HEK293 (cell line): ENCODE measurements at regions not wholly inside any gene's neighbourhood (a gene's known extent, or its start where the extent isn't known, plus 50 kb on each side); places are given as distances from the start of the nearest gene placed in this dataset.

ENCODE experiments used
- CTCF ChIA-PET: fragments of 350-600 bp; formaldehyde crosslinking; extraction: SDS; loops from one replicate; lab custom pipeline; 2021; ENCODE audit warnings: antibody characterized with exemption; lab: Yijun Ruan, JAX
- POLR2A ChIA-PET: fragments of 300-600 bp; formaldehyde crosslinking; extraction: SDS; loops from one replicate; lab custom pipeline; 2020; ENCODE audit warnings: antibody characterized with exemption, inconsistent platforms; lab: Yijun Ruan, JAX
- H3K27ac ChIP-seq: fragments of 200-500 bp; sonication (Bioruptor generic); 2 replicates; pipeline ENCODE4 v1.5.1; 2014; ENCODE audit warnings: low read depth, low read length, control low read depth, inconsistent platforms; ENCODE audit errors: extremely low read depth
- H3K36me3 ChIP-seq, 2 experiments: fragments of 200-500 bp in 1 of 2; sonication (Bioruptor generic) in 1 of 2; 1 replicate in 1 of 2; 2 replicates in 1 of 2; pipeline ENCODE4 v1.5.1; 2014 to 2017; ENCODE audit warnings: inconsistent platforms in 2 of 2, low read length in 2 of 2; ENCODE audit not compliant: control insufficient read depth in 2 of 2, insufficient read depth in 1 of 2
- H3K4me1 ChIP-seq: fragments of 200-500 bp; sonication (Bioruptor generic); 2 replicates; pipeline ENCODE4 v1.5.1; 2014; ENCODE audit warnings: mild to moderate bottlenecking, low read length, inconsistent platforms; ENCODE audit not compliant: control insufficient read depth, insufficient read depth
- H3K4me3 ChIP-seq: 2 replicates; pipeline ENCODE4 v1.5.1; 2011; ENCODE audit warnings: low read depth, mild to moderate bottlenecking, control low read depth, low read length, moderate library complexity
- H3K9me3 ChIP-seq: fragments of 200-500 bp; sonication (Bioruptor generic); 2 replicates; pipeline ENCODE4 v1.5.1; 2014; ENCODE audit warnings: low read depth, low read length, inconsistent platforms; ENCODE audit not compliant: control insufficient read depth, insufficient read depth
- GLIS1 ChIP-seq: fragments of 450-650 bp; formaldehyde crosslinking; IDR thresholded peaks from 2 replicates; pipeline ENCODE4 v1.5.1; 2016; ENCODE audit warnings: missing biosample characterization, missing genetic modification characterization
- GLIS2 ChIP-seq: fragments of 450-650 bp; formaldehyde crosslinking; IDR thresholded peaks from 2 replicates; pipeline ENCODE4 v1.5.1; 2016; ENCODE audit warnings: missing biosample characterization, missing genetic modification characterization
- HOXC10 ChIP-seq: sonication (generic); formaldehyde crosslinking; IDR thresholded peaks from 2 replicates; pipeline ENCODE4 v1.8.1; 2023; ENCODE audit warnings: mild to moderate bottlenecking, missing genetic modification reagents
- KLF17 ChIP-seq: fragments of 450-650 bp; formaldehyde crosslinking; IDR thresholded peaks from 2 replicates; pipeline ENCODE4 v1.5.1; 2016; ENCODE audit warnings: missing biosample characterization, missing genetic modification characterization
- MZF1 ChIP-seq: fragments of 450-650 bp; formaldehyde crosslinking; IDR thresholded peaks from 2 replicates; pipeline ENCODE4 v1.5.1; 2017; ENCODE audit warnings: missing biosample characterization, missing genetic modification characterization, borderline replicate concordance
- PRDM4 ChIP-seq: fragments of 450-650 bp; formaldehyde crosslinking; IDR thresholded peaks from 2 replicates; pipeline ENCODE4 v1.5.1; 2017; ENCODE audit warnings: missing biosample characterization, missing genetic modification characterization
- RBAK ChIP-seq: fragments of 450-650 bp; formaldehyde crosslinking; IDR thresholded peaks from 2 replicates; pipeline ENCODE4 v1.5.1; 2016; ENCODE audit warnings: missing biosample characterization, missing genetic modification characterization
- SALL2 ChIP-seq: fragments of 450-650 bp; formaldehyde crosslinking; IDR thresholded peaks from 2 replicates; pipeline ENCODE4 v1.5.0; 2017; ENCODE audit warnings: missing biosample characterization, mild to moderate bottlenecking, missing genetic modification characterization, borderline replicate concordance
- SCRT1 ChIP-seq: fragments of 450-650 bp; formaldehyde crosslinking; IDR thresholded peaks from 2 replicates; pipeline ENCODE4 v1.5.1; 2016; ENCODE audit warnings: missing biosample characterization, missing genetic modification characterization, borderline replicate concordance
- SP3 ChIP-seq: fragments of 450-650 bp; formaldehyde crosslinking; IDR thresholded peaks from 2 replicates; pipeline ENCODE4 v1.5.1; 2016; ENCODE audit warnings: missing biosample characterization, missing genetic modification characterization
- WT1 ChIP-seq: fragments of 450-650 bp; formaldehyde crosslinking; IDR thresholded peaks from 2 replicates; pipeline ENCODE4 v1.5.1; 2016; ENCODE audit warnings: missing biosample characterization, missing genetic modification characterization
- ZBTB8A ChIP-seq: fragments of 450-650 bp; formaldehyde crosslinking; IDR thresholded peaks from 2 replicates; pipeline ENCODE4 v1.5.1; 2016; ENCODE audit warnings: missing biosample characterization, missing genetic modification characterization
- ZFP37 ChIP-seq: fragments of 450-650 bp; formaldehyde crosslinking; IDR thresholded peaks from 2 replicates; pipeline ENCODE4 v1.5.1; 2016; ENCODE audit warnings: missing biosample characterization, missing genetic modification characterization
- ZNF146 ChIP-seq: fragments of 450-650 bp; formaldehyde crosslinking; IDR thresholded peaks from 2 replicates; pipeline ENCODE4 v1.5.1; 2016; ENCODE audit warnings: missing biosample characterization, missing genetic modification characterization
- ZNF2 ChIP-seq: fragments of 450-650 bp; formaldehyde crosslinking; IDR thresholded peaks from 2 replicates; pipeline ENCODE4 v1.5.1; 2016; ENCODE audit warnings: missing biosample characterization, missing genetic modification characterization
- ZNF223 ChIP-seq: fragments of 450-650 bp; formaldehyde crosslinking; IDR thresholded peaks from 2 replicates; pipeline ENCODE4 v1.5.1; 2016; ENCODE audit warnings: missing biosample characterization, missing genetic modification characterization
- ZNF24 ChIP-seq: fragments of 450-650 bp; formaldehyde crosslinking; IDR thresholded peaks from 2 replicates; pipeline ENCODE4 v1.5.1; 2016; ENCODE audit warnings: missing biosample characterization, missing genetic modification characterization
- ZNF580 ChIP-seq: fragments of 450-650 bp; formaldehyde crosslinking; IDR thresholded peaks from 2 replicates; pipeline ENCODE4 v1.5.1; 2016; ENCODE audit warnings: missing biosample characterization, missing genetic modification characterization
- ZNF664 ChIP-seq: fragments of 450-650 bp; formaldehyde crosslinking; IDR thresholded peaks from 2 replicates; pipeline ENCODE4 v1.5.1; 2016; ENCODE audit warnings: missing biosample characterization, missing genetic modification characterization
- ZNF677 ChIP-seq: fragments of 450-650 bp; IDR thresholded peaks from 2 replicates; pipeline ENCODE4 v1.5.0; 2018; ENCODE audit warnings: missing biosample characterization, mild to moderate bottlenecking, missing genetic modification characterization, moderate library complexity
- ZNF76 ChIP-seq: fragments of 450-650 bp; formaldehyde crosslinking; IDR thresholded peaks from 2 replicates; pipeline ENCODE4; 2016; ENCODE audit warnings: low read depth, missing biosample characterization, missing genetic modification characterization, borderline replicate concordance
- ZNF792 ChIP-seq: fragments of 450-650 bp; formaldehyde crosslinking; IDR thresholded peaks from 2 replicates; pipeline ENCODE4 v1.5.1; 2016; ENCODE audit warnings: missing biosample characterization, missing genetic modification characterization
- ZNF830 ChIP-seq: fragments of 450-650 bp; IDR thresholded peaks from 2 replicates; pipeline ENCODE4 v1.5.0; 2018; ENCODE audit warnings: missing biosample characterization, missing genetic modification characterization, low read depth, mild to moderate bottlenecking, moderate library complexity
- TF ChIP-seq, protein P1 (sequence below): fragments of 450-650 bp; formaldehyde crosslinking; optimal IDR thresholded peaks from 2 replicates; pipeline ENCODE3; 2016; ENCODE audit warnings: missing biosample characterization, mild to moderate bottlenecking, missing genetic modification characterization

GRCh38 chr1:55886856-55887712 lies 671.9 kb upstream of the USP24 start:
- TF ChIP-seq ZFP37 (tag by site-specific recombination) (no peak), ZNF2 (tag by site-specific recombination) (no peak), GLIS1 (no peak), ZNF792 (tag by site-specific recombination) (no peak), MZF1 (no peak), ZNF76 (tag by site-specific recombination) (no peak), GLIS2 (no peak), ZBTB8A (no peak), ZNF146 (tag by site-specific recombination) (no peak), WT1 (tag by site-specific recombination) (no peak), HOXC10 (CRISPR knock-in tag) (no peak), PRDM4 (no peak), KLF17 (tag by site-specific recombination) (no peak), ZNF223 (tag by site-specific recombination) (no peak), ZNF664 (tag by site-specific recombination) (no peak), ZNF830 (no peak), RBAK (tag by site-specific recombination) (no peak), SCRT1 (tag by site-specific recombination) (no peak), SALL2 (tag by site-specific recombination) (no peak), ZNF677 (tag by site-specific recombination) (no peak)
- H3K4me3 ChIP-seq = no peak overlapping the region
- H3K9me3 ChIP-seq = no peaks in the 10 kb centered on the region
- no peak overlapping the region for H3K27ac ChIP-seq
- H3K36me3 ChIP-seq = no peaks in the 10 kb centered on the region
- POLR2A ChIA-PET = interaction anchor here (1.4 kb wide), 1 partner anchor 9 kb away, joined by 3 read pairs; no protein-coding TSS in a partner anchor
- no peaks in the 10 kb centered on the region for H3K4me1 ChIP-seq
- CTCF ChIA-PET = interaction anchor here (0.6 to 1.1 kb wide), 4 partner anchors 377 to 697 kb away, joined by 3 to 5 read pairs (median 4); partner anchors contain the start of gene PLPP3

DNA sequence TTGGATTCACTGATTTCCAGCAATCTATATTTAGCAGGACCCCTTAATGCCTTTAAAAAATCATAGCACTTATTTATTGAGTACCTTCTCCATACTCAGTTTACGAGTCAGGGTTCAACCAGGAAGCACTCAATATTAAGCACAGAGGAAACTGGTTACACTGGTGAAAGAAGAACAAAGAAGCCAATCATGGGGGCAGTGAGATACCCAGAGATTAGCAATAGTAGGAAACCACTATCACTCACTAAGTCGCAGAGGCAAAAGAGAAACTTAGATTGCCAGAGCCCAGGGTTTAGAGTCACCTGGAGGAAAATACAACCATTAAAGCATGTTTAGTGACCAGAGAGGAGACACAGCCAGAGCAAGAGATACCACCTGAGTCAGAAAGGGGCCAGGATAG lies 670.5 kb upstream of the USP24 start:
- ChIA-PET POLR2A (interaction anchor here (1.4 kb wide), 1 partner anchor 8 kb away, joined by 3 read pairs; no protein-coding TSS in a partner anchor), CTCF (no interaction called here)

More for the DNA sequence above, 670.5 kb upstream of the USP24 start:
- Histone ChIP-seq H3K36me3 (no peaks in the 10 kb centered on the region), H3K27ac (no peak overlapping the region), H3K4me3 (no peak overlapping the region), H3K9me3 (no peaks in the 10 kb centered on the region), H3K4me1 (no peaks in the 10 kb centered on the region)
- TF ChIP-seq ZNF24 (tag by site-specific recombination) (no peak), SP3 (no peak), ZNF580 (tag by site-specific recombination) (no peak)
- TF ChIP-seq, protein P1, sequence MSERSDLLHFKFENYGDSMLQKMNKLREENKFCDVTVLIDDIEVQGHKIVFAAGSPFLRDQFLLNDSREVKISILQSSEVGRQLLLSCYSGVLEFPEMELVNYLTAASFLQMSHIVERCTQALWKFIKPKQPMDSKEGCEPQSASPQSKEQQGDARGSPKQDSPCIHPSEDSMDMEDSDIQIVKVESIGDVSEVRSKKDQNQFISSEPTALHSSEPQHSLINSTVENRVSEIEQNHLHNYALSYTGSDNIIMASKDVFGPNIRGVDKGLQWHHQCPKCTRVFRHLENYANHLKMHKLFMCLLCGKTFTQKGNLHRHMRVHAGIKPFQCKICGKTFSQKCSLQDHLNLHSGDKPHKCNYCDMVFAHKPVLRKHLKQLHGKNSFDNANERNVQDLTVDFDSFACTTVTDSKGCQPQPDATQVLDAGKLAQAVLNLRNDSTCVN (tag by site-specific recombination) = no peak
- TF ChIP-seq, all 188 proteins: peak for 0
